ENCODE measurements at regions not wholly inside any gene's neighbourhood (a gene's known extent, or its start where the extent isn't known, plus 50 kb on each side); places are given as distances from the start of the nearest gene placed in this dataset.

GRCh38 chr1:22225858-22226589 lies 83.1 kb upstream of the WNT4 start:
- Histone ChIP-seq H3K27me3 (ENCODE audit: insufficient read depth, low read length) (no peaks in the 10 kb centered on the region), H3K9ac (ENCODE audit: low read length) (no peak overlapping the region), H3K27ac (ENCODE audit: low read depth, low read length, poor library complexity, severe bottlenecking) (no peak overlapping the region)

GRCh38 chr1:22228074-22228473 lies 85.2 kb upstream of the WNT4 start:
- Histone ChIP-seq H2AFZ (ENCODE audit: low read length) (no peak overlapping the region), H3K9me3 (ENCODE audit: low read length) (no peaks in the 10 kb centered on the region), H3K36me3 (ENCODE audit: insufficient read depth, low read length) (no peaks in the 10 kb centered on the region), H3K9ac (ENCODE audit: low read length) (no peak overlapping the region), H3K27ac (ENCODE audit: low read depth, low read length, poor library complexity, severe bottlenecking) (no peak overlapping the region), H3K4me3 (ENCODE audit: low read depth, low read length, poor library complexity, severe bottlenecking) (no peak overlapping the region), H3K9me2 (ENCODE audit: low read depth, low read length) (no peaks in the 10 kb centered on the region), H3K4me1 (ENCODE audit: insufficient read depth, low read length, severe bottlenecking) (no peaks in the 10 kb centered on the region), H3K79me2 (ENCODE audit: insufficient read depth, low read length) (no peaks in the 10 kb centered on the region), H3K4me2 (ENCODE audit: low read length) (no peak overlapping the region), H3K27me3 (ENCODE audit: insufficient read depth, low read length) (no peaks in the 10 kb centered on the region), H4K20me1 (ENCODE audit: insufficient read depth, low read length) (no peaks in the 10 kb centered on the region), H3F3A (ENCODE audit: insufficient read depth, low read length) (no peaks in the 10 kb centered on the region)
- no peak for TF ChIP-seq EZH2 (IDR thresholded peaks at IDR 0.05; ENCODE audit: borderline replicate concordance, low read length)
- TF ChIP-seq, protein P1, sequence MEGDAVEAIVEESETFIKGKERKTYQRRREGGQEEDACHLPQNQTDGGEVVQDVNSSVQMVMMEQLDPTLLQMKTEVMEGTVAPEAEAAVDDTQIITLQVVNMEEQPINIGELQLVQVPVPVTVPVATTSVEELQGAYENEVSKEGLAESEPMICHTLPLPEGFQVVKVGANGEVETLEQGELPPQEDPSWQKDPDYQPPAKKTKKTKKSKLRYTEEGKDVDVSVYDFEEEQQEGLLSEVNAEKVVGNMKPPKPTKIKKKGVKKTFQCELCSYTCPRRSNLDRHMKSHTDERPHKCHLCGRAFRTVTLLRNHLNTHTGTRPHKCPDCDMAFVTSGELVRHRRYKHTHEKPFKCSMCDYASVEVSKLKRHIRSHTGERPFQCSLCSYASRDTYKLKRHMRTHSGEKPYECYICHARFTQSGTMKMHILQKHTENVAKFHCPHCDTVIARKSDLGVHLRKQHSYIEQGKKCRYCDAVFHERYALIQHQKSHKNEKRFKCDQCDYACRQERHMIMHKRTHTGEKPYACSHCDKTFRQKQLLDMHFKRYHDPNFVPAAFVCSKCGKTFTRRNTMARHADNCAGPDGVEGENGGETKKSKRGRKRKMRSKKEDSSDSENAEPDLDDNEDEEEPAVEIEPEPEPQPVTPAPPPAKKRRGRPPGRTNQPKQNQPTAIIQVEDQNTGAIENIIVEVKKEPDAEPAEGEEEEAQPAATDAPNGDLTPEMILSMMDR (IDR thresholded peaks at IDR 0.05; ENCODE audit: low read length) = no peak

More at GRCh38 chr1:22225858-22226589, 83.1 kb upstream of the WNT4 start:
- Histone ChIP-seq H3K36me3 (ENCODE audit: insufficient read depth, low read length) (no peaks in the 10 kb centered on the region), H3K79me2 (ENCODE audit: insufficient read depth, low read length) (no peaks in the 10 kb centered on the region), H3K9me3 (ENCODE audit: low read length) (no peaks in the 10 kb centered on the region), H3K4me3 (ENCODE audit: low read depth, low read length, poor library complexity, severe bottlenecking) (no peak overlapping the region), H3K4me1 (ENCODE audit: insufficient read depth, low read length, severe bottlenecking) (no peaks in the 10 kb centered on the region), H3F3A (ENCODE audit: insufficient read depth, low read length) (no peaks in the 10 kb centered on the region), H2AFZ (ENCODE audit: low read length) (no peak overlapping the region), H3K9me2 (ENCODE audit: low read depth, low read length) (no peaks in the 10 kb centered on the region), H4K20me1 (ENCODE audit: insufficient read depth, low read length) (no peaks in the 10 kb centered on the region), H3K4me2 (ENCODE audit: low read length) (no peak overlapping the region)
- no peak for TF ChIP-seq EZH2 (IDR thresholded peaks at IDR 0.05; ENCODE audit: borderline replicate concordance, low read length)
- TF ChIP-seq, protein P1 (IDR thresholded peaks at IDR 0.05; ENCODE audit: low read length) = no peak

- Histone ChIP-seq H3K9me2 (ENCODE audit: low read depth, low read length) (no peaks in the 10 kb centered on the region), H3K4me1 (ENCODE audit: insufficient read depth, low read length, severe bottlenecking) (no peaks in the 10 kb centered on the region), H3K9me3 (ENCODE audit: low read length) (no peaks in the 10 kb centered on the region), H3K4me2 (ENCODE audit: low read length) (no peak overlapping the region), H3K27me3 (ENCODE audit: insufficient read depth, low read length) (no peaks in the 10 kb centered on the region), H3K4me3 (ENCODE audit: low read depth, low read length, poor library complexity, severe bottlenecking) (no peak overlapping the region), H3F3A (ENCODE audit: insufficient read depth, low read length) (no peaks in the 10 kb centered on the region), H3K79me2 (ENCODE audit: insufficient read depth, low read length) (no peaks in the 10 kb centered on the region), H3K27ac (ENCODE audit: low read depth, low read length, poor library complexity, severe bottlenecking) (no peak overlapping the region), H2AFZ (ENCODE audit: low read length) (no peak overlapping the region), H4K20me1 (ENCODE audit: insufficient read depth, low read length) (no peaks in the 10 kb centered on the region), H3K9ac (ENCODE audit: low read length) (no peak overlapping the region), H3K36me3 (ENCODE audit: insufficient read depth, low read length) (no peaks in the 10 kb centered on the region)
- TF ChIP-seq EZH2 (IDR thresholded peaks at IDR 0.05; ENCODE audit: borderline replicate concordance, low read length) = no peak
- TF ChIP-seq, protein P1 (IDR thresholded peaks at IDR 0.05; ENCODE audit: low read length) = no peak
Observed at GRCh38 chr1:22228505-22228911, 85.6 kb upstream of the WNT4 start.

Measured in OCI-LY1 (cell line).